IPS-18c (cell line): ENCODE measurements at regions not wholly inside any gene's neighbourhood (a gene's known extent, or its start where the extent isn't known, plus 50 kb on each side); places are given as distances from the start of the nearest gene placed in this dataset.
"Not testable (repeated sequence)": the region's sequence is repeated elsewhere in the genome, so short reads cannot be mapped to it uniquely, and the experiment has no call there.

Experiments used
- H3K4me3 ChIP-seq: 2 replicates; pipeline ENCODE4 v1.7.0; 2013; ENCODE audit warnings: low read depth, mild to moderate bottlenecking, low read length, moderate library complexity; ENCODE audit not compliant: insufficient read depth
- H3K9me3 ChIP-seq: one replicate; pipeline ENCODE4 v1.6.1; 2013; ENCODE audit warnings: mild to moderate bottlenecking, low read length, moderate library complexity; ENCODE audit not compliant: control insufficient read depth, insufficient read depth

DNA sequence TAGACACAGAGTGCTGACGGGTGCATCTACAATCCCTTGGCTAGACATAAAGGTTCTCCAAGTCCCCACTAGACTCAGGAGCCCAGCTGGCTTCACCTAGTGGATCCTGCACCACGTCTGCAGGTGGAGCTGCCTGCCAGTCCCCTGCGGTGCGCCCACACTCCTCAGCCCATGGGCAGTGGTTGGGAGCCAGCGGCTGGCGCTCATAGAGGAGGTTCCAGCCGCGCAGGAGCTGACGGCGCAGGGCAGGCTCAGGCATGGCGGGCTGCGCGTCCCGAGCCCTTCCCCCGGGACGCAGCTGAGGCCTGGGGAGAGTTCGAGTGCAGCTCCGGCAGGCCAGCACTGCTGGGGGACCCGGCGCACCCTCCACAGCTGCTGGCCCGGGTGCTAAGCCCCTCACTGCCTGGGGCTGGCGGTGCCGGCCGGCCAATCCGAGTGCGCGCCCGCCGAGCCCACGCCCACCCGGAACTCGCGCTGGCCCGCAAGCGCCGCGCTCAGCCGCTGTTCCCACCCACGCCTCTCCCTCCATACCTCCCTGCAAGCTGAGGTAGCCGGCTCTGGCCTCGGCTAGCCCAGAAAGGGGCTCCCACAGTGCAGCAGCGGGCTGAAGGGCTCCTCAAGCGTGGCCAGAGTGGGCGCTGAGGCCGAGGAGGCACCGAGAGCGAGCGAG lies 1364.5 kb upstream of the WWC1 start:
- H3K9me3 ChIP-seq, H3K4me3 ChIP-seq: not testable (repeated sequence)

DNA sequence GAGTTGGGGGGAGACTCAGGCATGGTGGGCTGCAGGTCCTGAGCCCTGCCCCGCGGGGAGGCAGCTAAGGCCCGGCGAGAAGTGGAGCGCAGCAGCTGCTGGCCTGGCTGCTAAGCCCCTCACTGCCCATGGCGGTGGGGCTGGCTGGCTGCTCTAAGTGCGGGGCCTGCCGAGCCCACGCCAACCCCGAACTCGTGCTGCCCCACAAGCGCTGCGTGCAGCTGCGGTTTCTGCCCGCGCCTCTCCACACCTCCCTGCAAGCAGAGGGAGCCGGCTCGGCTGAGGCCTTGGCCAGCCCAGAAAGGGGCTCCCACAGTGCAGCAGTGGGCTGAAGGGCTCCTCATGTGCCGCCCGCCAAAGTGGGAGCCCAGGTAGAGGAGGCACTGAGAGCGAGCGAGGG lies 1355.1 kb upstream of the WWC1 start:
- H3K9me3 ChIP-seq: no peaks in the 10 kb centered on the region
- H3K4me3 ChIP-seq: no peak overlapping the region; the same call in 1 of the 2 replicates

DNA sequence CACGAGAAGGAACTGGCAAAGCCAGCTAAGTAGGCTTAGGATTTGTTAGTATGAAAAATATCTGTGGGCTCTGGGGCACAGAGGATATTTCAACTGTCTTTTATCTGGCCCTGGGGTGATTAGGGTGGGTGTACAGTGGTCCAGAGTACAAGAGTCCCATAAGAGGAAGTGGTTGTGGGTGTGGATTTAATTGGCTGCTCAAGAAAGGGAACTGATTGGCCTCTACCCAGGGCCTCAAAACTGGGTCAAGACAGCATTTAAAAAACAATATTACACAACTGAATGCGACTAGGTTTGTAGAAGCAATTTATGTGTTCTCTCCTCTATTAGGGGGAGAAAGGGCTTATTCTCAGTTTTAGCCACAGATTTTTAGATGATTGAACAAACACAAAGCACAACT lies 1353.4 kb upstream of the WWC1 start:
- H3K9me3 ChIP-seq: no peaks in the 10 kb centered on the region
- no peak overlapping the region for H3K4me3 ChIP-seq

DNA sequence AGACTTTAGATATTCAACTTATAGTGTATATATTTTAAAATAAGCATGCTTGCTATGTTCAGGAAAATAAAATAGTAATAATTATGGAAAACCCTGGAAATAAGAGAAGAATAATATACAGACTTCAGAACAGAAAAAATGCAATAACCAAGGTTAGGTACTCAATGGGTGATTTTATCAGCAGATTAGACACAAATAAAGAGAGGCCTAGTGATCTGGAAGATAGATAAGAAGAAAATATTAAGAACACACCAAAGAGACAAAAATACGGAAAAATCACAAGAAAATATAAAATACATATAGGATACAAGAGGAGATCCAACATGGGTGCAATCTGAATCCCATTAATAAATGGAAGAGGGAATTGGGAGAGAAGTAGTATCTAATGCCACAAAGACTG lies 1348.5 kb upstream of the WWC1 start:
- H3K4me3 ChIP-seq: no peak overlapping the region

DNA sequence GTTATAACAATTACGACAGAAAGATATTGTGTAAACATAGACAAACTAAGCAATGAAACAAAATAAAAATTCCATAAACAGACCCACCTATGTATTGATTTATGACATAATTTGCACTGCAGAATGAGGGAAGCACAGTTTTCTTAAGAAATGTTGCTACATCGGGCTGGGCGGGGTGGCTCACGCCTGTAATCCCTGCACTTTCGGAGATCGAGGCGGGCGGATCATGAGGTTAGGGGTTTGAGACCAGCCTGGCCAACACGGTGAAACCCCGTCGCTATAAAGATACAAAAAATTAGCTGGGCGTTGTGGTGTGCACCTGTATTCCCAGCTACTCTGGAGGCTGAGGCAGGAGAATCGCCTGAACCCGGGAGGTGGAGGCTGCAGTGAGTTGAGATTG lies 1344.4 kb upstream of the WWC1 start:
- no peak overlapping the region for H3K4me3 ChIP-seq

More for the DNA sequence above, 1348.5 kb upstream of the WWC1 start:
- no peaks in the 10 kb centered on the region for H3K9me3 ChIP-seq

DNA sequence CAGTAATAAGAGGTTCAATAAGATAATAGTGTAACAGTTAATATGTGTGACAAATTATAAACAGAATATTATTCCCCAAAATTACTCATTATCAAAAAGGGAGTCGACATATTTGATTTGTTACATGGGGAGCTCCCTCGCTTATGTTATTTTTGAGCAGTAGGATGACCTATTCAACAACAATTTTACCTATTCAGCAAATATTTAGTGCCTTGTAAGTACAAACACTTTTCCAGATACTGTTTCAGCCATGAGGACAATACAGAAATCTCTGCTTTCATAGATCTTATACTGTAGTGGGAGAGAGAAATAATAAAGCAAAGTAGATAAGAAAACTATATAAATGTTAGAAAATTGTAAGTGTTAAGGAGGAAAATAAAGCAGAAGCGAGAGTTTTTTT lies 1342.8 kb upstream of the WWC1 start:
- Histone ChIP-seq H3K4me3 (no peak overlapping the region), H3K9me3 (no peaks in the 10 kb centered on the region)

More for the DNA sequence above, 1344.4 kb upstream of the WWC1 start:
- no peaks in the 10 kb centered on the region for H3K9me3 ChIP-seq

DNA sequence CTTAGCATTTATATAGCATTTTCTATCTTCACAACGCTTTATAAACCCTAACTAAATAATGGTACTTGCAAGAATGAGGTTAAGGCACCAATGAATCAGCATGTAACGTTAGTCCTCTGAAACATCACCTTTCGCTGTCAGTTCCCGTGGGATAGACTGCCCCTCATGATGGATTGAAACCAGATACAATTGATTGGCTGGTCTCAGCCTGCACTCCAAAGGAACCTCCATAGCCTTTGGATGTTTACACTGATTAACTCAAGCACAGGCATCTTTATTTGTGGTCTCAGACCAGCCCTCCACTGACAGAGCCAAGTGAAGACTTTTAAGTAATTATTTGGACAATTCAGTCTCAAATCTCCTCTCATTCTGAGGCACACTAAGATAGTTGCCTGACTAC lies 1339.4 kb upstream of the WWC1 start:
- Histone ChIP-seq H3K9me3 (no peaks in the 10 kb centered on the region), H3K4me3 (no peak overlapping the region)

DNA sequence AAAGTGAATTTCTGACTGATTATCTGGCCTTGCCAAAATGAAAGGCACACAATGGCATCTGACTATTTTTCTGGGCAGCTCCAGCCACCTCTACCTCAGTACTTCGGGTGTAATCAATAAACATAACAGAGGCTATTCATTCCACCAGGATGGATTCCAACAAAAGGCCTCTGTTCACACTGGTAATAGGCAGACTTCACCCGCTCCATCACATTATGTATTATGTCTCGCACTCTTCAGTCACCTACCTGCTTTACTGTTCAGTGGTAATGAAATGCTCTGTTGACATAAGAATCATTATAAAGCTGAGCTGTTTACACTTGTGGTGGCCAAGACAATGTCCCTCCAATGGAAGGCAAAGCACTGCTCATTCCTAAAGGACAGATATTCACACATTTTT lies 1333.7 kb upstream of the WWC1 start:
- H3K4me3 ChIP-seq: no peak overlapping the region
- no peaks in the 10 kb centered on the region for H3K9me3 ChIP-seq

DNA sequence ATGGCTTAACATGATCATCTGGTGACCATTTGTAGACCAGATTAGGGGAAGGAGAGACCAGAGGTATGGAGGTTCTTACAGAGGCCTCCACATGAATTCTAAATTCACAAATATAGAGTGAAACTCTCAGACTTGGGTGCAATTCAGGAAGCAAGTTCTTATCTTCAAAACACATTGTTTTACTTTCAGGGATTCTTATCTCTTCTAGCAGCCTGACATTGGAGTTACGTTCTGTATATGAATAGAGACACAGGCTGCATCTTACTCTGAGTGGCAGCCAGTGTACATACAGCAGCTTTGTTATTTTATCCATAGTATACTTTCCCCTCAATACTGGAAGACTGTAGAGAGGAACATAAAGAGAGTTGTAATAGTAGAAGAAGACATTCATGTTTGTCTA lies 1331.7 kb upstream of the WWC1 start:
- Histone ChIP-seq H3K4me3 (no peak overlapping the region), H3K9me3 (no peaks in the 10 kb centered on the region)

DNA sequence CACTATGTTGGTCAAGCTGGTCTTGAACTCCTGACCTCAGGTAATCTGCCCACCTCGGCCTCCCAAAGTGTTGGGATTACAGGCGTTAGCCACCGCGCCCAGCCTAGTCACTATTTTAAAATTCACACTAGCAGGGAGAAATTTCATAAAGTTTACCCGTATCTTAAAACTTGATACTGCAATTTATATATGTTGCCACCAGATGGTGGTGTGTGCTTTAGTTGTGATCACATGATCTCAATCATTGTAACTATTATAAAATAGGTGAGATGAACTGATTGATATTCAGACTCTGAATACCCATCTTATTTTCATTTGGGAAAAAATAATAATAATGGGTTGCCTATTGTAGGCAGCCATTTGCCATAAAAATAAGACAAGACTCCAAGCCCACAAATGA lies 1330.4 kb upstream of the WWC1 start:
- no peaks in the 10 kb centered on the region for H3K9me3 ChIP-seq

DNA sequence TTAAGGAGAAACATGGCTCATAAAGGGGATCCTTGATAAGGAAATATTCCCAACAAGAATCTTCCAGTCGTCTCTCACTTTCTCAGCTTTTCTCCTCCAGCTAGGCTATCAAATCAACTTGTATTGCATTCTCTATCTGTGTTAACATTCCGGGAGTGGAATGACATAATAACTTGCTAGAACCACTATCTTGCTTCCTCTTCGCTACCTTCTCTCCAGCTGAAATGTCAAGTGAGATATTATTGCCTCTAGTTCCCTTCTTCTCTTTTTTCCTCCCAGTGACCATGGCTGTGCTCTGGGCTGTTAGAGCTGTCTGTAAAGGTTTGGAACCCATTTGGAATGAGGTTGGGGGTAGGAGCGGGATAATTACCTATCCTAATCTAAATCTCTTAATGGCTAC lies 1329.5 kb upstream of the WWC1 start:
- Histone ChIP-seq H3K9me3 (no peaks in the 10 kb centered on the region), H3K4me3 (no peak overlapping the region)

More for the DNA sequence above, 1330.4 kb upstream of the WWC1 start:
- no peak overlapping the region for H3K4me3 ChIP-seq

DNA sequence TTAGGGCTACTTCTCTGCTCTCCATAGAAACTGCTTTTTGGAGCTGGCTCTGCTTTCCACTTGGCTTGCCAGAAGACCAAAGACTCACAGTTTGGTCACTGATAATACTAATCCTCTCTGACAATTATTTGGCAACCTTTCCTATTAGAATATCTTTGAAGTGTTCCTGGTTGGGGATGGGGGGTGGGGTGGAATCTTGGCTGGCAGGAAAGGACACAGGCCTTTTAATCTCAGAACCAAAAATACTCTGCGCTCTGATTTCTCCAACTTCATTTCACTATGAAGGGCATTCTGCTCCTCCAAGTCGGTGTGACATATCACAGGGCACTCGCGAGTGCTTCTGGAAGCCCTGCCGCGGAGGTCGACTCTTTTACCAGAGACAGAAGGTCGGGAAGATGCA lies 1329.0 kb upstream of the WWC1 start:
- Histone ChIP-seq H3K9me3 (no peaks in the 10 kb centered on the region), H3K4me3 (no peak overlapping the region)

DNA sequence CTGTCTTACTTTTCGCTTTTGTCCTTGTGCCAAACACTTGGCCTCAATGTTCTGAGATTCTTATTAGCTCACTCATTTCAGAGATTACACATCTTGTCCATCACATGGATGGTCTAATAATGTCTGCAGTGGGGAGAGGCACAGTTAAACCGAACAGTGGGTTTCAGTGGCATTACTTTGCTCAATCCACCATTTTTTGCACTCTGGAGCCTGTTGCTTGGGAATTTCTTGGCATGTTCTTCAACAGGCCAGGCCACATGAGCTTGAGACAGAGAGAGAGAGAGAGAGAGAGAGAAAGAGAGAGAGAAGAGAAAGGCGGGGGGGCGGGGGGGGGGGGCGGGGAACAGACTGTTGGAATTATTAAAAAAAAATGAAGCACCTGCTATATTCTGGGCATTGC lies 1327.8 kb upstream of the WWC1 start:
- H3K4me3 ChIP-seq: no peak overlapping the region

DNA sequence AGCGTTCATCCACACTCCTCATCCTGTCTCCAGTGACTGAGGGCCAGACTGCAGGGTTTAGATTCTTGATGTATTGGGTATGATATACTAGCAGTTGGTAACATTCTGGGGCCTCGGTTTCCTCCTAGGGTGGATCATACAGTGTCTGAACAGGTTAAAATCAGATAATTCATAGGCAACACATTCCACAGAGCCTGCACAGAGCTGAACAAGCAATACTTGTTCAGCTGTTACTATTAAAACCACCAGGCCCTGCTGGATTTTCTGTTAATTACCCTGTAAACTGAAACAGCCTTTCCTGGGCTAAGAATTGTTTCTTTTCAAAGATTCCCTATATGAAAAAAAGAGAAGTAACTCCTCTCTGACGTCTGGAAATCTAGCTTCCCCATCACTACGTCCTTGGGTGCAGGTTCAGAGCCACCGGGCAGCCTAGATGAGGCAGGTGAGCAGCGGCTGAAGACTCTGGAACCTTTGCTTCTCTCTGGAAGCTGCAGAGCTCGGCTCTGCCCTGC lies 1313.5 kb upstream of the WWC1 start:
- Histone ChIP-seq H3K9me3 (no peaks in the 10 kb centered on the region), H3K4me3 (peak overlapping the region; percentile 69)

More for the DNA sequence above, 1327.8 kb upstream of the WWC1 start:
- no peaks in the 10 kb centered on the region for H3K9me3 ChIP-seq

DNA sequence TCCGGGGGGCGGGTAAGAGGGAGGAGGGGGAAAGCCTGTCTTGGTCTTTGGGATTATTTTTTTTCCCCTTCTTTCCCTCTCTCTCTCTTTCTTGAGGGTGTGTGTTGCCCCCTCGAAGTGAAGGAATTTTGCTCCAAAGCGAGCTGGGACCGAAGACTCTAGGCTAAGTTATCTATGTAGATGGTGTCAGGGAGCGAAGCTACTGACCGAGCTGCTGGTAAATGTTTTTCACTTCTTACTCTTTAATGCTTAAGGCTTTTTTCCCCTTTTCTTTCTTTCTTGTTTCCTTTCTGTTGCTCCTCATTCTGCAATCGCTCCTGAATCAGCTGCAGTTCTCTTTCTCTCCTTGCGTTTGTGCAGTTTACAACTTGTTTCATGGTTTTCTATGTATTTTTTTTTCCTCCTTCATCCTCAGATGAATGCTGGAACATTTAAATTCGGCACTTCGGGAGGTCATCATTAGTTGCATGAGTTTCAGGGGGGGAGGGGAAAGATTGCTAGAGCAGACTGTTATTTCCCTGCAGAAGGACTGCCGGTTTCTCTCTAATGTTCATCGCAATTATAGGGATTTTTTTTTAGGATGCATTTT lies 1312.0 kb upstream of the WWC1 start:
- Histone ChIP-seq H3K9me3 (no peaks in the 10 kb centered on the region), H3K4me3 (peak overlapping the region; percentile 69)

DNA sequence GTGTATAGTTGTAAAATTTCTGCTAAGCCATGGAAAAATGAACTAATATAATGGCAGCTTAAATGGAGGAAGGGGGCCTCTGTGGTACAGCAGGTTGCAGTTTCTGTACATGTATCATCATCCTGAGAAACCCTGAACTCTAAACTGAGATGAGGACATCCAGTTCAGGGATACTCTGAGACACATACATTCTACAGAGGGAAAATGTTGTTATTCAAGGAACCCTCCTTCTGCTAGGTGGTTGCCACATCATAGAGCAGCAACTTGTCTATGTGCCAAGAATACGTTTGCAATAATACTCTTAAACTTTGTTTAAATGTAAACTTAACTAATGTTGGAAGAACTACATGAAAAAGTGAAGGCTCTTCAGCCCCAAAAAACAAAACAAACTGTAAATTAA lies 1310.8 kb upstream of the WWC1 start:
- H3K4me3 ChIP-seq: no peak overlapping the region
- H3K9me3 ChIP-seq: no peaks in the 10 kb centered on the region

DNA sequence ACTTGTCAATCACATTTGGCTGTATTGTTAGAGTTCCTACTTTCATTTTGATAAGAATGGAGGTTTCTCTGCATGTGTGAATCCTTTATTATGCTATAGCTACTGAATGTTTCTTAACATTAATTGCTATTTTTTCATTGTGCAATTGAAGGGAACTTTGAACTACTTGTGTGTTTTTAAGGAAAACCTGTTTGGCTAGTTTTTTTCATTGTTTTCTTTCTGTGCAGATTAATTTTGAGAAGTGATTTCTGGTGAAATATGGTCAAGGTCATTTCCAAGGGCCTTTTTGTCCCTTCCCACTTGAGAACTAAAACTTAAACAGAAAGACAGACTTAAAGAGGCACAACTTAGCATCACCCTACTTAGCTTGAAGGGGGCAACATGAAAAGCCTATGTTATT lies 1309.2 kb upstream of the WWC1 start:
- no peaks in the 10 kb centered on the region for H3K9me3 ChIP-seq
- no peak overlapping the region for H3K4me3 ChIP-seq

DNA sequence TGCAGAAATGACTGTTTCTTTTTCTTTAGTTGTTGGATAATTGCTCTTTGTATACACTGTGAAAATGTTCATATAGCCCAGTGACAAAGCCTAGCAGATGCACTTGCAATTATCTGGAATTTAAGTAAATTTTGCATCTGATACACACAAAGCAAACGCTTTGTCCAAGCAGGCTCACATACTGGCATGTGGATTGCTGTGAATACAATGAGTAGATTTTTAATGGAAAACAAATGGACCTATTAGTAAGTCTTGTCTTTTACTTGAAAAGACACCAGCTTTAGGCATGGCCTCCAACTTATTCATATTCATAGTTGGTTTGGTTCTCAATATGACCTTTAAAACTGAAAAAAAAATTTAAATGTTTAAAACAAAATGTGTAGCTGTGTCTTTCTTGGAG lies 1299.8 kb upstream of the WWC1 start:
- Histone ChIP-seq H3K9me3 (no peaks in the 10 kb centered on the region), H3K4me3 (no peak overlapping the region)

DNA sequence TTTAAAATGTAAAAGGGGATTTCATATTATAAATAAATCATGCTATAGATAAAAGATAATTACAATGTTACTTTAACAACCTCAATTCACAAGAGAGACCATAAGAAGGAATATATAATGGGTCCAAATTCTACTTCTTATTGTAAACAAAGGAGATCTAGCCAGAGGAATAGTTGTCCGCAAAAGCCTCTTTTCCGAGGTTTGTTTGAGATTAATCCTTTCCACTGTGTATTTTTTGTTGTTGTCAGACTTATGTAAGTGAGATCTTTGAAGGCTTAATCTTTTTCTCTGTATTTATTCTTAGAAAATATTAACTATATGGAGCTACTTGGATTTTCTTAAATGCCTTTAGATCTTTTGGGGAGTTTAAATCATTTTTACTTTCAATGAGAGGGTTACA lies 1299.3 kb upstream of the WWC1 start:
- Histone ChIP-seq H3K9me3 (no peaks in the 10 kb centered on the region), H3K4me3 (no peak overlapping the region)
